H9 (cell line): ENCODE measurements at regions not wholly inside any gene's neighbourhood (a gene's known extent, or its start where the extent isn't known, plus 50 kb on each side); places are given as distances from the start of the nearest gene placed in this dataset.

ENCODE experiments used
- DNase-seq: peaks from one replicate; pipeline ENCODE4 v3.0.0-alpha.2; 2017
- H2AFZ ChIP-seq: one replicate; pipeline ENCODE4 v1.6.1; 2013; ENCODE audit warnings: mild to moderate bottlenecking, low read length, control low read depth, moderate library complexity
- H2AK5ac ChIP-seq: 2 replicates; pipeline ENCODE4 v1.6.1; 2013; ENCODE audit warnings: low read length, control low read depth, mixed read lengths; ENCODE audit not compliant: insufficient read length
- H2BK120ac ChIP-seq: one replicate; pipeline ENCODE4 v1.6.1; 2013; ENCODE audit warnings: low read depth, mild to moderate bottlenecking, low read length, control low read depth, inconsistent platforms; ENCODE audit not compliant: poor library complexity, severe bottlenecking
- H2BK12ac ChIP-seq: 2 replicates; pipeline ENCODE4 v1.6.1; 2013; ENCODE audit warnings: low read length, control low read depth, mixed read lengths, low read depth; ENCODE audit not compliant: insufficient read length
- H2BK15ac ChIP-seq: 2 replicates; pipeline ENCODE4 v1.6.1; 2013; ENCODE audit warnings: low read depth, low read length, control low read depth
- H2BK20ac ChIP-seq: one replicate; pipeline ENCODE4 v1.6.1; 2013; ENCODE audit warnings: low read depth, mild to moderate bottlenecking, low read length, control low read depth, inconsistent platforms; ENCODE audit not compliant: poor library complexity, severe bottlenecking
- H2BK5ac ChIP-seq: 2 replicates; pipeline ENCODE4 v1.6.1; 2013; ENCODE audit warnings: low read length, control low read depth, mixed read lengths; ENCODE audit not compliant: insufficient read length
- H3K14ac ChIP-seq: 2 replicates; pipeline ENCODE4 v1.6.1; 2013; ENCODE audit warnings: low read length, control low read depth; ENCODE audit not compliant: insufficient read depth
- H3K18ac ChIP-seq: 2 replicates; pipeline ENCODE4 v1.6.1; 2013; ENCODE audit warnings: low read depth, mild to moderate bottlenecking, mixed read lengths, low read length, control low read depth; ENCODE audit not compliant: insufficient read length
- H3K23ac ChIP-seq: 2 replicates; pipeline ENCODE4 v1.6.1; 2013; ENCODE audit warnings: low read length, control low read depth, mixed read lengths, low read depth; ENCODE audit not compliant: insufficient read length
- H3K23me2 ChIP-seq: 2 replicates; pipeline ENCODE4 v1.6.1; 2013; ENCODE audit warnings: low read depth, mild to moderate bottlenecking, mixed read lengths, low read length, control low read depth; ENCODE audit not compliant: insufficient read length, poor library complexity, severe bottlenecking
- H3K27ac ChIP-seq: 2 replicates; pipeline ENCODE4 v1.5.1; 2013; ENCODE audit warnings: low read length, control low read depth, mixed read lengths, low read depth; ENCODE audit not compliant: insufficient read length
- H3K27me3 ChIP-seq: 2 replicates; pipeline ENCODE4 v1.6.1; 2013; ENCODE audit warnings: low read length, control low read depth, inconsistent platforms; ENCODE audit not compliant: insufficient read depth
- H3K4ac ChIP-seq: 2 replicates; pipeline ENCODE4 v1.6.1; 2013; ENCODE audit warnings: low read depth, mild to moderate bottlenecking, control low read depth, inconsistent platforms, low read length, moderate library complexity
- H3K4me1 ChIP-seq: 2 replicates; pipeline ENCODE4 v1.6.1; 2013; ENCODE audit warnings: low read length, control low read depth, inconsistent platforms; ENCODE audit not compliant: insufficient read depth
- H3K4me2 ChIP-seq: 2 replicates; pipeline ENCODE4 v1.6.1; 2013; ENCODE audit warnings: low read length, control low read depth, mixed read lengths; ENCODE audit not compliant: insufficient read length, insufficient read depth
- H3K56ac ChIP-seq: 2 replicates; pipeline ENCODE4 v1.6.1; 2013; ENCODE audit warnings: low read depth, mild to moderate bottlenecking, mixed read lengths, low read length, control low read depth; ENCODE audit not compliant: insufficient read length
- H3K79me1 ChIP-seq: 2 replicates; pipeline ENCODE4 v1.6.1; 2013; ENCODE audit warnings: low read depth, mild to moderate bottlenecking, moderate library complexity, low read length, control low read depth, inconsistent platforms; ENCODE audit not compliant: insufficient read depth, poor library complexity, severe bottlenecking
- H3K79me2 ChIP-seq: 2 replicates; pipeline ENCODE4 v1.6.1; 2013; ENCODE audit warnings: low read length, control low read depth, inconsistent platforms; ENCODE audit not compliant: insufficient read depth
- H3K9ac ChIP-seq: 2 replicates; pipeline ENCODE4 v1.6.1; 2013; ENCODE audit warnings: low read length, control low read depth, mixed read lengths; ENCODE audit not compliant: insufficient read length; ENCODE audit errors: extremely low read depth
- H3K9me3 ChIP-seq: one replicate; pipeline ENCODE4 v1.6.1; 2013; ENCODE audit warnings: low read depth, low read length, inconsistent platforms; ENCODE audit not compliant: control insufficient read depth
- H3T11ph ChIP-seq: one replicate; pipeline ENCODE4 v1.6.1; 2013; ENCODE audit warnings: mild to moderate bottlenecking, low read length, control low read depth, inconsistent platforms
- H4K20me1 ChIP-seq: one replicate; pipeline ENCODE4 v1.6.1; 2013; ENCODE audit not compliant: control insufficient read depth, insufficient read length, insufficient read depth
- H4K5ac ChIP-seq: 2 replicates; pipeline ENCODE4 v1.6.1; 2013; ENCODE audit warnings: low read depth, mild to moderate bottlenecking, mixed read lengths, low read length, control low read depth; ENCODE audit not compliant: insufficient read length
- H4K8ac ChIP-seq: replicated peaks from 2 replicates; pipeline ENCODE4 v1.6.1; 2013; ENCODE audit warnings: low read length, control low read depth, mixed read lengths, low read depth; ENCODE audit not compliant: insufficient read length
- H4K91ac ChIP-seq: 2 replicates; pipeline ENCODE4 v1.6.1; 2013; ENCODE audit warnings: low read depth, mild to moderate bottlenecking, moderate library complexity, mixed read lengths, low read length, control low read depth; ENCODE audit not compliant: insufficient read length
- H3K27ac Mint-ChIP-seq, 3 experiments: 2 replicates in 2 of 3; 3 replicates in 1 of 3; pipeline ENCODE4 v1.8.0; 2020 to 2021; ENCODE audit warnings: mixed read lengths in 3 of 3, mild to moderate bottlenecking in 1 of 3, moderate library complexity in 1 of 3
- H3K27me3 Mint-ChIP-seq: 2 replicates; pipeline ENCODE4 v1.8.0; 2021; ENCODE audit warnings: low read depth, mild to moderate bottlenecking, moderate library complexity, mixed read lengths
- H3K36me3 Mint-ChIP-seq, 3 experiments: 2 replicates in 2 of 3; 3 replicates in 1 of 3; pipeline ENCODE4 v1.8.0; 2020 to 2021; ENCODE audit warnings: low read depth in 3 of 3, mixed read lengths in 3 of 3; ENCODE audit not compliant: insufficient read depth in 1 of 3
- H3K4me1 Mint-ChIP-seq, 2 experiments: 2 replicates each; pipeline ENCODE4 v1.8.0; 2020; ENCODE audit warnings: mixed read lengths in 2 of 2
- H3K4me3 Mint-ChIP-seq, 2 experiments: 2 replicates in 1 of 2; 3 replicates in 1 of 2; pipeline ENCODE4 v1.8.0; 2020 to 2021; ENCODE audit warnings: mild to moderate bottlenecking in 2 of 2, mixed read lengths in 2 of 2, moderate library complexity in 1 of 2
- H3K9me3 Mint-ChIP-seq, 2 experiments: 2 replicates in 1 of 2; 3 replicates in 1 of 2; pipeline ENCODE4 v1.8.0; 2020; ENCODE audit warnings: mild to moderate bottlenecking in 2 of 2, mixed read lengths in 2 of 2, moderate library complexity in 1 of 2
- CTCF ChIP-seq: fragments of 200-600 bp; sonication (generic); conservative IDR thresholded peaks from 3 replicates; pipeline ENCODE4 v1.8.0; 2021; ENCODE audit warnings: antibody characterized with exemption, mild to moderate bottlenecking
- WGBS: extraction: QIAGEN DNeasy Blood & Tissue Kit; methylation state at CpG from one replicate; pipeline ENCODE4 v1.1.7; 2013; ENCODE audit warnings: missing lambda C conversion rate, low lambda C conversion rate, mixed read lengths; ENCODE audit not compliant: insufficient read length; ENCODE audit errors: extremely low coverage; 5-methylcytosine and 5-hydroxymethylcytosine counted together

DNA sequence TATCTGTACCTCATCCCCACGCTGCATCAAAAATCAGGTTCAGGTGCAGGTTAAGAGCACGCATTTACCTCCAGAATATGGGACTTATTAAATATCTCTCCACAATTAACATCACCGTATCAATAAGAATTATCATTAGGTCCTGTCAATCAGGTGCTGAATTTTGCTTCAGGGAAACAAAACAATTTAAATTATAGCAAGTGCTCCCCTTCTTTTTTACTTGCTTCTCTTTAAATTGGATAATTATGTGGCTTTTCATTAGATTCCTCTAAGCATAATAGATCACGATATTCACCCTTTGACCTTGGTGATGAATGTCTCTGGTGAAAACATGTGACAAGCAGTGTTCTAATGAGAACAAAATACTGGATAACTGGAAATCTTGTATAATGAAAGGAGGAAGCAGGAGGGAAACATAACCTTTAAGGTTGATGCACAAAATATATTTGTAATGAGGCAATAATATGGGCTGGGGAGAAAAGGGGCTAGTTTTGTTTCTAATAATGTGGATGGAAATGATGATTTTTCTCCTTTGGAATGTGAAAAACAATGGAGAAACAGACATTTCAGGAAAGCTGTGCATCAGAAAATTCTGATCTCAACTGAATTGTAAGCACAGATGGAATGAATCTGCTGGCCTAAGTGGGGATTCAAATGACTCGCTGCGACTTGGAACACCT lies 166.9 kb downstream of the SNX10 start:
- no peak overlapping the region for H3K27ac ChIP-seq
- H2BK5ac ChIP-seq = no peak overlapping the region
- Mint-ChIP-seq H3K9me3 (no peaks in the 10 kb centered on the region), H3K4me3 (no peak overlapping the region), H3K36me3 (no peaks in the 10 kb centered on the region), H3K27me3 (peaks cover 3% of the 10 kb centered on the region), H3K4me1 (no peaks in the 10 kb centered on the region), H3K27ac (no peak overlapping the region)
- H2BK15ac ChIP-seq = no peak overlapping the region
- no peaks in the 10 kb centered on the region for H3K79me1 ChIP-seq
- H3K23me2 ChIP-seq = no peaks in the 10 kb centered on the region
- no CpG with 5 or more reads among the region's 6 CpGs for WGBS
- no peak overlapping the region for H4K91ac ChIP-seq
- no peak overlapping the region for H3K18ac ChIP-seq
- H3K14ac ChIP-seq = no peak overlapping the region
- no peak overlapping the region for H2BK120ac ChIP-seq
- no peaks in the 10 kb centered on the region for H3K4me1 ChIP-seq
- H2BK12ac ChIP-seq = no peak overlapping the region
- TF ChIP-seq CTCF = no peak
- H2AK5ac ChIP-seq = no peak overlapping the region
- no peak overlapping the region for H2BK20ac ChIP-seq
- no peak overlapping the region for H3T11ph ChIP-seq
- no peak overlapping the region for H4K8ac ChIP-seq
- no peaks in the 10 kb centered on the region for H4K20me1 ChIP-seq
- no peak overlapping the region for H3K9ac ChIP-seq
- no peak overlapping the region for H4K5ac ChIP-seq
- H3K4ac ChIP-seq = no peak overlapping the region
- H3K27me3 ChIP-seq = no peaks in the 10 kb centered on the region
- no peak for DNase-seq
- no peaks in the 10 kb centered on the region for H3K79me2 ChIP-seq
- no peak overlapping the region for H3K56ac ChIP-seq
- no peak overlapping the region for H3K23ac ChIP-seq
- H3K4me2 ChIP-seq = no peak overlapping the region
- H2AFZ ChIP-seq = no peak overlapping the region
- no peaks in the 10 kb centered on the region for H3K9me3 ChIP-seq
